ENCODE measurements at regions not wholly inside any gene's neighbourhood (a gene's known extent, or its start where the extent isn't known, plus 50 kb on each side); places are given as distances from the start of the nearest gene placed in this dataset.

DNA sequence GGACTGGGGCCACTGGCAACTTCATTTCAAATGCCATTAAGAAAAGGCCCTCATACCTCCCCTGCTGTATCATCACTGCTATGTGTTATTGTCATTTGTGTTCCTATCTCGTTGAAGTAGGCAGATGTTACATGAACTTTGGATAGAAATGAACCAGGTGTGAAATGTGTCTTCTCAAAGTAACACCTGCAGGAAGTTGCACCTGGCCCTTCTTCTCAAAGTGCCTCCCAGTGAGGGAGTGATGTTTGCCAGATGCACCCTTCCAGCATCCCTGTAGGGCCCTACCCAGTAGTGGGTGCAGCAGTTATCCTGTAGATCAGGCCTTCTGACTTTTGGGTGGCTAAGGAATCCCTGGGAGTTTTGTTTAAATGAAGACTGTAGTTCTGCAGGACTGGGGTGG lies 197.7 kb upstream of the CTNNB1 start:
- no peak for DNase-seq
- Histone ChIP-seq H3K4me3 (ENCODE audit: low read depth, low read length) (no peak overlapping the region), H3K27me3 (replicated peaks) (no peaks in the 10 kb centered on the region), H3K27ac (no peak overlapping the region), H3K36me3 (replicated peaks) (no peaks in the 10 kb centered on the region)
- in situ Hi-C loops (cut with HindIII; ENCODE audit: low pct_ligation_motif_present, low sequenced_read_pairs): no loop called here
- TF ChIP-seq, protein P1, sequence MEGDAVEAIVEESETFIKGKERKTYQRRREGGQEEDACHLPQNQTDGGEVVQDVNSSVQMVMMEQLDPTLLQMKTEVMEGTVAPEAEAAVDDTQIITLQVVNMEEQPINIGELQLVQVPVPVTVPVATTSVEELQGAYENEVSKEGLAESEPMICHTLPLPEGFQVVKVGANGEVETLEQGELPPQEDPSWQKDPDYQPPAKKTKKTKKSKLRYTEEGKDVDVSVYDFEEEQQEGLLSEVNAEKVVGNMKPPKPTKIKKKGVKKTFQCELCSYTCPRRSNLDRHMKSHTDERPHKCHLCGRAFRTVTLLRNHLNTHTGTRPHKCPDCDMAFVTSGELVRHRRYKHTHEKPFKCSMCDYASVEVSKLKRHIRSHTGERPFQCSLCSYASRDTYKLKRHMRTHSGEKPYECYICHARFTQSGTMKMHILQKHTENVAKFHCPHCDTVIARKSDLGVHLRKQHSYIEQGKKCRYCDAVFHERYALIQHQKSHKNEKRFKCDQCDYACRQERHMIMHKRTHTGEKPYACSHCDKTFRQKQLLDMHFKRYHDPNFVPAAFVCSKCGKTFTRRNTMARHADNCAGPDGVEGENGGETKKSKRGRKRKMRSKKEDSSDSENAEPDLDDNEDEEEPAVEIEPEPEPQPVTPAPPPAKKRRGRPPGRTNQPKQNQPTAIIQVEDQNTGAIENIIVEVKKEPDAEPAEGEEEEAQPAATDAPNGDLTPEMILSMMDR (IDR thresholded peaks at IDR 0.05; ENCODE audit: low read depth, low read length, missing control alignments): no peak

DNA sequence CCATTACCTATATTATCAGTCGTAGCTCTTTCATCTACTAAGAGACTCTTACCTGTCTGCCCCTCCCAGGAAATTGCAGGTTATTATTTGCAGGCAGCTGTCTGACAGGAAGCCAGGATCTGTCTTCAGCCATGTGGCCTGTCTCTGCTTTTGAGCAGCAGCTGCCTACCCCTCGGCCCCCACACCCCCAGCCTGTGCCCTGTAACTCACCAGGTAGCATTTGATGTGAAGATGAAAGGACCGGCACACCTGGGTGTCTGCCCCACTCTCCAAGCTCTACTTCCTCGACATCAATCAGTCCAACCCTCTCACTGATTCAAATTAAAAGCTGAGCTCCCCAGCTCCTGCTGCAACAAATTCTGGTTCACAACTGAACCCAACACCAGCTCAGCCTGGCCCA lies 197.2 kb upstream of the CTNNB1 start:
- Histone ChIP-seq H3K36me3 (replicated peaks) (no peaks in the 10 kb centered on the region), H3K27me3 (replicated peaks) (no peaks in the 10 kb centered on the region), H3K4me3 (ENCODE audit: low read depth, low read length) (no peak overlapping the region), H3K27ac (no peak overlapping the region)
- in situ Hi-C loops (cut with HindIII; ENCODE audit: low pct_ligation_motif_present, low sequenced_read_pairs): no loop called here
- TF ChIP-seq, protein P1 (IDR thresholded peaks at IDR 0.05; ENCODE audit: low read depth, low read length, missing control alignments): no peak
- DNase-seq: no peak

DNA sequence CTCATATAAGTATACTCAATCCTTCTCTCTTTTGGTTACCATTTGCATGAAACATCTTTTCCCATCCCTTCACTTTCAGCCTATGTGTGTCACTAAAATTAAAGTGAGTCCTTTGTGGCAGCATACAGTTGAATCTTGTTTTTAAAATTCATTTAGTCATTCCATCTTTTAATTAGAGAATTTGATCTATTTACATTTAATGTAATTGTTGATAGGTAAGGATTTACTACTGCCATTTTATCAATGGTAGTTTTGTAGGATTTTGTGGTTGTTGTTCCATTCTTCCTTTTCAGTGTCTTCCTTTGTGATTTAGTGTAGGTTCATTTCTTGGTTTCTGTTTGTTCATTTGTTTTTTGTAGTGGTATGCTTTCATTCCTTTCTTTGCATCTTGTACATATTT lies 191.9 kb upstream of the CTNNB1 start:
- Histone ChIP-seq H3K27ac (no peak overlapping the region), H3K36me3 (replicated peaks) (no peaks in the 10 kb centered on the region), H3K27me3 (replicated peaks) (no peaks in the 10 kb centered on the region), H3K4me3 (ENCODE audit: low read depth, low read length) (no peak overlapping the region)
- no peak for DNase-seq
- in situ Hi-C loops (cut with HindIII; ENCODE audit: low pct_ligation_motif_present, low sequenced_read_pairs): no loop called here
- TF ChIP-seq, protein P1 (IDR thresholded peaks at IDR 0.05; ENCODE audit: low read depth, low read length, missing control alignments): no peak

DNA sequence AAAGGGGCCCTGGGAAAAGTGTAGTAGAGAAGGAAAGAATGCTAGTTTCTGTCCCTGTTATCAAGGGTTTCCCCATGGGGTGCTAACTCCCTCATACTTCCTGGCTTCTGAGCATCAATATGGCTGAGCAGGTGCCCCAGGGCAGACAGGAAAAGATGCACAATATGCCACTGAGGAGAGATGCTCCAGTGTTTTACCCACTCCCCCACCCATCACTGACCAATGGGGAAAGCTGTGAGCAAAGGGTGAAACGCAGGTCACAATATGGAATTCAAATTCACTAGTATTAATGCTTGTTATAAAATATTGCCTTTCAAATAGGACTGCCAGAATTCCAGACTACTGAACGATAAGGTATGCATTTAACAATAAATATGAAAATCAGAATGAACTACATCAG lies 187.5 kb upstream of the CTNNB1 start:
- in situ Hi-C loops (cut with HindIII; ENCODE audit: low pct_ligation_motif_present, low sequenced_read_pairs): no loop called here
- H3K4me3 ChIP-seq (ENCODE audit: low read depth, low read length): no peak overlapping the region
- no peak for DNase-seq
- TF ChIP-seq, protein P1 (IDR thresholded peaks at IDR 0.05; ENCODE audit: low read depth, low read length, missing control alignments): no peak
- H3K27me3 ChIP-seq (replicated peaks): no peaks in the 10 kb centered on the region
- H3K36me3 ChIP-seq (replicated peaks): no peaks in the 10 kb centered on the region
- H3K27ac ChIP-seq: no peak overlapping the region

DNA sequence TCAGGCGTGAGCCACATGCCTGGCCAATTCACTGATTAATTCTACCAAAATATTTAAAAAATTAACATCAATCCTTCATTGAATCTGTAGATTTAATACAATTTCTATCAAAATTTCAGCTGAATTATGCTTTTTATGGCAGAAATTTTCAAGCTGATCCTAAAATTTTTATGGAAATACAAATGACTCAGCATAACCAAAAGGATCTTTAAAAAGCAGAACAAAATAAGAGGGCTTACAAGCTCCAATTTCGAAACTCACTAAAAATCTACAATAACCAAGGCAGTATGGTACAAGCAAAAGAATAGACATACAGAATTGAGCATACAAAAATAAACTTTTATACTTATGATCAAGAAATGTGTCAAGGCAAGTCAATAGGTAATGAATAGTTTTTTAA lies 180.4 kb upstream of the CTNNB1 start:
- in situ Hi-C loops (cut with HindIII; ENCODE audit: low pct_ligation_motif_present, low sequenced_read_pairs): no loop called here
- no peak for DNase-seq
- no peaks in the 10 kb centered on the region for H3K36me3 ChIP-seq (replicated peaks)
- TF ChIP-seq, protein P1 (IDR thresholded peaks at IDR 0.05; ENCODE audit: low read depth, low read length, missing control alignments): no peak
- no peak overlapping the region for H3K27ac ChIP-seq
- no peak overlapping the region for H3K4me3 ChIP-seq (ENCODE audit: low read depth, low read length)
- no peaks in the 10 kb centered on the region for H3K27me3 ChIP-seq (replicated peaks)

DNA sequence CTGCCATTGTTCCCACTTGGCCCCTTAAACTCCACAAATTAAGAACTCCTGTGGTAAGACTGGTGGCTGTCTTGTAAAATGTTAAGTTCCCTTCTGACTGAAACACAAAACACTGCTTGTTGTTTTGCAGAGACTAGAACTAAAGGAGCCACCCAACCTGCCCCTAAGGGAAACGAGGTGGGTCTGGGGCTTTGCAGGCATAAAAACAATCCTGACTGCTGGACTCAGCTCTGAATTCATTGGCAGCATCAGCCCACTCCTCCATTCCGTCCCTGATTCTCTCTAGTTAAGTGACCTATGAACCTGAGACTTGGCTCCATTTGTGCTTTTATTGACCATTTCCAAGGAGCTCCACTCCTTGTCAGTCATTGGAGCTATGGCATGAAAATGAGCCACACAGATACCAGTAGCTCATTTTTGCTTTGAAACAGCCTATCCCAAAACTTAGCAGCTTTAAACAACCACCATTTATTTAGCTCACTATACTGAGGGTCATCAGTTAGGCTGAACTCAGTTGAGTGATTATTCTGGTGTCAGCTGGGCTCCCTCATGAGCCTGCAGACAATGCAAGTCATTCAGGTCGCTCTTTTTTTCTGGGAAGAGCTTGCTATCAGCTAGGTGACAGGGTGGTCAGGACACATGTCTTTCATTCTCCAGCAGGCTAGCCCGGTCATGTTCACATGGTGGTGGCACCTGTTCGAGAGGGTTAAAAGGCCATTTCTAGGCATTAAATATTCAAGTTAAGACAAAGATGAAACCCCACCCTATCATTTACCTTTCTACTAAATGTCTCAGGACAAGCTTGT lies 175.1 kb upstream of the CTNNB1 start:
- no peak overlapping the region for H3K4me3 ChIP-seq (ENCODE audit: low read depth, low read length)
- TF ChIP-seq, protein P1 (IDR thresholded peaks at IDR 0.05; ENCODE audit: low read depth, low read length, missing control alignments): no peak
- no peak for DNase-seq
- no peaks in the 10 kb centered on the region for H3K36me3 ChIP-seq (replicated peaks)
- no peak overlapping the region for H3K27ac ChIP-seq
- in situ Hi-C loops (cut with HindIII; ENCODE audit: low pct_ligation_motif_present, low sequenced_read_pairs): no loop called here
- no peaks in the 10 kb centered on the region for H3K27me3 ChIP-seq (replicated peaks)
